CD4-positive, alpha-beta T cell treated with Interleukin-4 for 4 hours (primary cell): ENCODE measurements at regions not wholly inside any gene's neighbourhood (a gene's known extent, or its start where the extent isn't known, plus 50 kb on each side); places are given as distances from the start of the nearest gene placed in this dataset.
A peak's percentile ranks its signal among the peaks of the same experiment; 100 is the strongest.

Source experiments
- DNase-seq: peaks from one replicate; pipeline ENCODE4 v3.0.0-alpha.2; 2020

DNA sequence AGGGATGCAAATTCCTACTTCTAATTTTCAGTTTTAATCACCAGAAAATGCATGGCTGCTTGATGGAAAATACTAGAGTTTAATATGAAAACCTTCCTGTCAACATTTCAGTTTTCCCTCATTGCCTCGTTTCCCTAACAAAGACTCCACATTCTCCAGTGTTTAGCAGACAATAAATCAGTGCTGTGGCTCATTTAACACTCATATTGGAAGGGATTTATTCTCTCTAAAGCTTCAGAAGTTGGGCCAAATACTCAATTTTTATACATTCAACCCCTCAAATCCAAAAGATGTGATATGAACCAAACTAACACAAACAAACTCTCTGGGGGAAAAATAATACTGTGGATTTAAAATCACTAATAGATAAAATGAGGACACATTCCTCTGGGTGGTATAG is 482.5 kb downstream of the FLRT2 start:
- no peak for DNase-seq

GRCh38 chr14:86003998-86004397 is 474.1 kb downstream of the FLRT2 start:
- no peak for DNase-seq

- no peak for DNase-seq
Measured at GRCh38 chr14:85996551-85996950, 466.6 kb downstream of the FLRT2 start.

DNA sequence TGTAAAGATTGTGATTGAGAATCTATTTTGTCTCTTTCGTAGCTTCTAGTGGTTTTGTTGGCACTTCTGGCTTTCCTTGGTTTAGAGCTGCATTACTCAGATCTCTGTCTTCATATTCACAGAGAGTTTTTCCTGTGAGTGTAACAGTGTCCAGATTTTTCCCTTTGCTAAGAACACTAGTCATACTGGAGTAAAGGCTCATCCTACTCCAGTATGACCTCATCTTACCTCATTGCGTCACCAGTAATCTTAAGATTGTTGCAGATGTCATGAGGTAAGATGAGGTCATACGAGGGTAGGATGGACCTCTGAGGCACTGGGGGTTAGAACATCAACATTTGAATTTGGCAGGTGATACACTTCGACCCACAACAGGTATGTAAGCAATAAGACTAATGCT is 461.2 kb downstream of the FLRT2 start:
- no peak for DNase-seq

- DNase-seq, result no peak
Measured at GRCh38 chr14:85987907-85988306, 458.0 kb downstream of the FLRT2 start.

GRCh38 chr14:85987292-85987691 is 457.3 kb downstream of the FLRT2 start:
- DNase-seq, result no peak

- no peak for DNase-seq
Measured at GRCh38 chr14:85978582-85979250, 448.8 kb downstream of the FLRT2 start.

DNA sequence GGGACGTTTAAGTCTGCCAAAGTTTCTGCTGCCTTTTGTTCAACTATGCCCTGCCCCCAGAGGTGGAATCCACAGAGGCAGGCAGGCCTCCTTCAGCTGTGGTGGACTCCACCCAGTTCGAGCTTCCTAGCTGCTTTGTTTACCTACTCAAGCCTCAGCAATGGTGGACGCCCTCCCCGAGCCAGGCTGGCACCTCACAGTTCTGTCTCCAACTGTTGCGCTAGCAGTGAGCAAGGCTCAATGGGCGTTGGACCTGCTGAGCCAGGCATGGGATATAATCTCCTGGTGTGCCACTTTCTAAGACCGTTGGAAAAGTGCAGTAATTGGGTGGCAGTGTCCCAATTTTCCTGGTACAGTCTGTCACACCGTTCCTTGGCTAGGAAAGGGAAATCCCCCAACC is 444.7 kb downstream of the FLRT2 start:
- DNase-seq, result no peak

- DNase-seq, result no peak
Measured at GRCh38 chr14:85963486-85963885, 433.5 kb downstream of the FLRT2 start.

- no peak for DNase-seq
Measured at GRCh38 chr14:85960756-85961155, 430.8 kb downstream of the FLRT2 start.

GRCh38 chr14:85959063-85959462 is 429.1 kb downstream of the FLRT2 start:
- DNase-seq, result no peak

DNA sequence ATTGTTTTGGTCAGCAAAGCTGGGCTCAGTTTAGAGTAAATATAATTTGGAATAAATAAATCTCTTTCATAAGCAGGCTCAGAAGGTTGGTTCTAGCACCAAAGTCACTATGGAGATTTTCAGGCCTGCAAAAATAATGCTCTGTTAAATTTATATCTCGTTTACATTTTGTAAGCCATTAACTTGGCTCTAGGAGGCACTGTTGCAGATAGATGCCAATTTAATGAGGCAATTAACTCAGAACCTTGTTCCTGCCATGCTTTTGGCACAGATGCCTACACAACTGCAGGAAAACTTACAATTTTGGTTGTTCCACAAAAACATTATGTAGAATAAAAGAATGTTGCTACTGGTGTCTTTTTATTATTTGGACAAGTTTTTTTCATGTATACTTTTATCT is 428.1 kb downstream of the FLRT2 start:
- no peak for DNase-seq

DNA sequence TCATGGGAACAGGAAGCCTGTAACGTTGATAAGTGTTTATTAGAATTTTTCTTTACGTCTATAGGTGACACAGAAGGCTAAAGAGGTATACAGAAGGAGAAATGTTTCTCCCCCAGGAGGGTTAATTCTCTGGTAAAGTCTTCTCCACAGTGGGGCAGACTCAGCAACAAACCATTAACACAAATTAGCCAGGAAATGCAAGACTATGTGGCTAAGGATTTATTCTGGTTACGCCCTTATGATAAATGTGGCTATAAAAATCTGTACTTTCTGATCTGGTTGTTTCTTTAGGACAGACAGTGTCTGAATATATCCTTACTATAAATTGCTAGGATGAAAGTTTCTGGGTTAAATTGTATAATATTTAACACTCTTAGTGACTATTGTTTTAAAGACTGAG is 423.3 kb downstream of the FLRT2 start:
- DNase-seq, result no peak

GRCh38 chr14:85948153-85948552 is 418.2 kb downstream of the FLRT2 start:
- no peak for DNase-seq

DNA sequence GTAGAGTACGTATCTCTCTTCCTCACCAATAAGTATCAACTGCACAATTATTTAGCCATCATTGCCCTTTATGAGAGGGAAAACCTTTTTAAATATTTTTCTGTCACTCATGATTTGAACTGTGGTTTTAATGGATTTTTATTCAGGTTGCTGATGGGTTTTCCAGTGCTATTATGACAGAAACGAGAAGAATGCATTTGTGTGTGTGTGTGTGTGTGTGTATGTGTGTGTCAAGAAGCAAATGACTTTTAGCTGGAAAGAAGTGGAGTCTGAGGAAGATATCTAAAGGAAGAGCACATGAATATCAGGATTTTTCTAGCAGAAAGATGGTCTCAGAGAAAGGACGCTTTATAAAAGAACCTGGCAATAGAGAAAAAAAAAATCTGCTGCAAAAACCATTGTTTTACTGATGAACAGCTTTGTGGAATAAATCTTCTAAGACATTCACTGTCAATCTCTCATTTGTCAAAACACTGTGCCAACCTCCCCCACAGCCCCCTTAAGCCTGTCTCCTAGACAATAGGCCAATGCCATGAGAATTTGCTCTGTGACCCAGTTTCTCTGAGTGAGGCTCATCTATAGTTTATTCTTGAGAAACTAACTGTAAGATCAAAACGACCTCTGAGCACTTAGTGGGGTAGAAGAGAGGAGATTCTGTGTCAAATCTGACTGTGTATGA is 417.7 kb downstream of the FLRT2 start:
- DNase-seq, result no peak

- DNase-seq, result no peak
Measured at GRCh38 chr14:85943192-85943591, 413.2 kb downstream of the FLRT2 start.

DNA sequence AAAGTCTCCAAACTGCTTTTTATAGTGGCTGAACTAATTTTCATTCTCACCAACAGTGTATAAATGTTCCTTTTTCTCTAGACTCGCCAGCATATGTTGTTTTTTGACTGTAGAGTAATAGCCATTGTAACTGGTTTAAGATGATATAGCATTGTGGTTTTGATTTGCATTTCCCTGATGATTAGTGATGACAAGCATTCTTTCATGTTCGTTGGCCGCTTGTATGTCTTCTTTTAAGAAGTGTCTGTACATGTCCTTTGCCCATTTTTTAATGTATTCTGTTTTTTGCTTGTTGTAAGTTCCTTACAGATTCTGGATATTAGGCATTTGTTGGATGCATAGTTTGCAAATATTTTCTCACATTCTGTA is 404.9 kb downstream of the FLRT2 start:
- peak; percentile 48 for DNase-seq

GRCh38 chr14:85934123-85934885 is 404.4 kb downstream of the FLRT2 start:
- DNase-seq, result peak; percentile 94

DNA sequence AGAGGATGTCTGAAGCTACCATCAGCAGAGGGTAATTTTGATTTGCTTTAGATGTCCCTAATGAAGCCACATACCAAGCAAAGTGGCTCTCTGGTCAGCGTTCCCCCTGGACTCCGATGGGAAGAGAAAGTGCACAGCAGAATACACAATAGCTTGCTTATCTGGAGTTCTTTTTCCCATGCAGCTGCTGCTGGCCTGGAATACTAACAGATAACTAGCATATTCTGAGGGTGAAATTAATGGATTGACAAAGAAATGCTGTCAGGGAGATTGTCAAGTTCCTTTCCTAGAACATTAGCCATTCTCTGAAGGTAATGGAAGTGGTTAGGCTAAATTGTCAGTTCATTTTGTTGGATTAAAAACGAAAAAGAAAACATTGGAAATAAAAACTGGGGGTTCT is 391.3 kb downstream of the FLRT2 start:
- DNase-seq, result no peak

DNA sequence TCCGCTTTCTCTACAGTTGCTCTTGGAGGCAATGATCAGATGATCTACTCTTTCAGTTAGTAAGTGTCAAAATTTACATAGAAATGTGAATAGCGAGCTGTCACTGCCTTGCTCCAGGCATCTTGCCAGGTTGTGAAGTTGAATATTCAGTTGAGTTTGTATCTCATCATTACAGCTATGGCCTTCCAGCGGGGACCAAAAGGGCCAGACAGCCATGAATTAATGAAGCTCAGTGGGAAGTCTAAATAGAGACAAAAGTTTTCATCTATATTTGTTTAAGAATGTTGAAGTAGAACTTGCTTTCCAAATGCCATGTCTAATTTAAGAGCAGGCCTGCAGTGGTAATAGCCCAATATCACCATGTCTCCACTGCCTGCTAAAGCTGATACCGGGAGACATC is 387.8 kb downstream of the FLRT2 start:
- DNase-seq, result no peak

GRCh38 chr14:85915711-85916110 is 385.8 kb downstream of the FLRT2 start:
- no peak for DNase-seq

DNA sequence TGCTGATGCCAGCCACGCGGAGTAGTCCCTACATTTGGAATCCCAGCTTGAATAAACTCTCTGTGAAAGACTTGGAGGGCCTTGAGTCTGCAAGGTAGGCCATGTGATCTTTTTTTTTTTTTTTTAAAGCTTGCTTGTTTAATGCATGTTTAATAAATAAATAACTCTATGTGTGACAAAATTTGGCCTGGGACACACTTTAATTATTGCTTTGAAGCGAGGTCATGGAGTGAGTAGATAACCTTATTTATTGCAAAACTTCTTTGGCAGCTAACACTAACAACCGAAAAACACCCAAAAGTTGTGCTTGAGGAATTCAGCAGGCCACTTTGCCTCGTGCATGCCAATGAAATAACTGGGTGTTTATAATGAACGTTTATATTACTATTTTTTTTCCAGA is 382.2 kb downstream of the FLRT2 start:
- no peak for DNase-seq

DNA sequence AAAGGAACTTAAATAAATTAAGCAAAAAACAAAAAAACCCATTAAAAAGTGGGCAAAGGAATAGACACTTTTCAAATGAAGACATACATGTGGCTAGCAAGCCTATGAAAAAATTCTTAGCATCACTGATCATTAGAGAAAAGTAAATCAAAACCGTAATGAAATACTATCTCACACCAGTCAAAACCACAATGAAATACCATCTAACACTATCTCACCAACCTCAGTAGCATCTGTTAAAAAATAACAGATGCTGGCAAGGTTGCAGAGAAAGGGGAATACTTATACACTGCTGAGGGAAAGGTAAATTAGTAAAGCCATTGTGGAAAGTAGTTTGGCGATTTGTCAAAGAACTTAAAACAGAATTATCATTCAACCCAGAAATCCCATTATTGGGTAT is 381.1 kb downstream of the FLRT2 start:
- DNase-seq, result no peak

DNA sequence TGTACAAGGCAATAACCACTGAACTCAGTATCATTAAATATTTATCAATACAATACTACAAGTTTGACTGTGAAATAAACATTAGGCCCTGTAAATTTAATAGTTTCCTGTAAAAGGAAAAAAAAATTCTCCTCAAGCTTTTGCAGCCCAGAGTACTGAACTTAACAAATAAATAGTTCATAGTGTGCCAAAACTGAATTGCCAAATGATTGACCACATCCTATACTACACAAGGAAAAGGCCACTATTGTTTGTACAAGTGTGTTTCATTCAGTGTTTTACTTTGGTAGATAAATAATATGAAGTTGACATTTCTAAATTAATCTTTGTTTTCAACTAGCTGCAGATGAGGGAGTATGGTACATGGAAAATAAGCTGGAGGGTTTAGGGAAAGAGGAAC is 379.6 kb downstream of the FLRT2 start:
- DNase-seq, result no peak
